Progenitor cell of endocrine pancreas (in vitro differentiated cells): ENCODE measurements at regions not wholly inside any gene's neighbourhood (a gene's known extent, or its start where the extent isn't known, plus 50 kb on each side); places are given as distances from the start of the nearest gene placed in this dataset.
A peak's percentile ranks its signal among the peaks of the same experiment; 100 is the strongest.

Source experiments
- DNase-seq: peaks from one replicate; pipeline ENCODE4 v3.0.0; 2021; ENCODE audit warnings: low spot score; ENCODE audit not compliant: unreplicated experiment
- H3K27ac Mint-ChIP-seq: 2 replicates; pipeline ENCODE4 v1.8.0; 2021; ENCODE audit warnings: mild to moderate bottlenecking, moderate library complexity, mixed read lengths
- H3K27me3 Mint-ChIP-seq: 2 replicates; pipeline ENCODE4 v1.8.0; 2021; ENCODE audit warnings: mixed read lengths
- H3K36me3 Mint-ChIP-seq: 2 replicates; pipeline ENCODE4 v1.8.0; 2022; ENCODE audit warnings: mixed read lengths; ENCODE audit not compliant: insufficient read depth
- H3K4me1 Mint-ChIP-seq: 2 replicates; pipeline ENCODE4 v1.8.0; 2021; ENCODE audit warnings: low read depth, mixed read lengths
- H3K4me3 Mint-ChIP-seq: 2 replicates; pipeline ENCODE4 v1.8.0; 2021; ENCODE audit warnings: low read depth, mild to moderate bottlenecking, moderate library complexity, mixed read lengths
- H3K9me3 Mint-ChIP-seq: 2 replicates; pipeline ENCODE4 v1.8.0; 2021; ENCODE audit warnings: low read depth, mixed read lengths
- CTCF ChIP-seq: fragments of 200-600 bp; sonication (generic); IDR thresholded peaks from one replicate; pipeline ENCODE4 v1.5.0; 2021; ENCODE audit warnings: antibody characterized with exemption, mild to moderate bottlenecking; ENCODE audit not compliant: unreplicated experiment

- no peak for DNase-seq
- Mint-ChIP-seq H3K4me3 (peak overlapping the region; percentile 71), H3K27ac (no peak overlapping the region), H3K9me3 (no peaks in the 10 kb centered on the region), H3K36me3 (no peaks in the 10 kb centered on the region), H3K27me3 (peaks cover 5% of the 10 kb centered on the region), H3K4me1 (peaks cover 13% of the 10 kb centered on the region)
- no peak for TF ChIP-seq CTCF
Observed at GRCh38 chr21:38734646-38735365, 70.9 kb upstream of the ETS2 start.

- no peaks in the 10 kb centered on the region for H3K9me3 Mint-ChIP-seq
- no peak overlapping the region for H3K27ac Mint-ChIP-seq
- H3K36me3 Mint-ChIP-seq: no peaks in the 10 kb centered on the region
- H3K4me1 Mint-ChIP-seq: peaks cover 15% of the 10 kb centered on the region
- no peak for TF ChIP-seq CTCF
- no peak for DNase-seq
- no peak overlapping the region for H3K4me3 Mint-ChIP-seq
- H3K27me3 Mint-ChIP-seq: peaks cover 5% of the 10 kb centered on the region
Observed at GRCh38 chr21:38735626-38736206, 70.0 kb upstream of the ETS2 start.

- peaks cover 8% of the 10 kb centered on the region for H3K4me1 Mint-ChIP-seq
- peaks cover 5% of the 10 kb centered on the region for H3K27me3 Mint-ChIP-seq
- no peaks in the 10 kb centered on the region for H3K36me3 Mint-ChIP-seq
- no peak for DNase-seq
- no peak overlapping the region for H3K4me3 Mint-ChIP-seq
- no peak overlapping the region for H3K27ac Mint-ChIP-seq
- H3K9me3 Mint-ChIP-seq: no peaks in the 10 kb centered on the region
- no peak for TF ChIP-seq CTCF
Observed at GRCh38 chr21:38740090-38740489, 65.6 kb upstream of the ETS2 start.

GRCh38 chr21:38741092-38741949, 64.4 kb upstream of the ETS2 start:
- DNase-seq: no peak
- Mint-ChIP-seq H3K27me3 (no peaks in the 10 kb centered on the region), H3K4me3 (no peak overlapping the region), H3K36me3 (no peaks in the 10 kb centered on the region), H3K4me1 (peaks cover 4% of the 10 kb centered on the region), H3K27ac (no peak overlapping the region), H3K9me3 (no peaks in the 10 kb centered on the region)
- TF ChIP-seq CTCF: no peak

- no peaks in the 10 kb centered on the region for H3K36me3 Mint-ChIP-seq
- no peak overlapping the region for H3K4me3 Mint-ChIP-seq
- H3K27me3 Mint-ChIP-seq: no peaks in the 10 kb centered on the region
- peaks cover 4% of the 10 kb centered on the region for H3K4me1 Mint-ChIP-seq
- no peak for DNase-seq
- H3K27ac Mint-ChIP-seq: no peak overlapping the region
- TF ChIP-seq CTCF: no peak
- peaks cover 3% of the 10 kb centered on the region for H3K9me3 Mint-ChIP-seq
Observed at GRCh38 chr21:38741950-38742256, 63.8 kb upstream of the ETS2 start.
